Fibroblast of villous mesenchyme (primary cell): ENCODE measurements at regions not wholly inside any gene's neighbourhood (a gene's known extent, or its start where the extent isn't known, plus 50 kb on each side); places are given as distances from the start of the nearest gene placed in this dataset.

Source experiments
- DNase-seq: peaks from one replicate; pipeline ENCODE4 v3.0.0-alpha.2; 2010; ENCODE audit warnings: low read depth
- H3K4me3 ChIP-seq: 2 replicates; pipeline ENCODE4 v1.5.1; 2011; ENCODE audit warnings: low read depth, mild to moderate bottlenecking, low read length
- CTCF ChIP-seq: IDR thresholded peaks from 2 replicates; pipeline ENCODE4 v1.5.1; 2012; ENCODE audit warnings: low read depth, mild to moderate bottlenecking, low read length; ENCODE audit not compliant: insufficient read depth

GRCh38 chr5:165624166-165624946 is 2118.9 kb downstream of the MAT2B start:
- DNase-seq = no peak
- H3K4me3 ChIP-seq = no peak overlapping the region
- TF ChIP-seq CTCF = no peak

- no peak overlapping the region for H3K4me3 ChIP-seq
- no peak for DNase-seq
- no peak for TF ChIP-seq CTCF
These were observed 2120.7 kb downstream of the MAT2B start for GRCh38 chr5:165626161-165626560.

- no peak for TF ChIP-seq CTCF
- no peak overlapping the region for H3K4me3 ChIP-seq
- DNase-seq = peak; percentile 82
These were observed 2122.2 kb downstream of the MAT2B start for GRCh38 chr5:165627548-165628170.

- no peak overlapping the region for H3K4me3 ChIP-seq
- DNase-seq = peak; percentile 61
- peak; percentile 78 for TF ChIP-seq CTCF
These were observed 2124.9 kb downstream of the MAT2B start for GRCh38 chr5:165630261-165630778.

- no peak for TF ChIP-seq CTCF
- no peak for DNase-seq
- no peak overlapping the region for H3K4me3 ChIP-seq
These were observed 2125.8 kb downstream of the MAT2B start for GRCh38 chr5:165631235-165631634.

GRCh38 chr5:165642366-165642765 is 2136.9 kb downstream of the MAT2B start:
- H3K4me3 ChIP-seq = no peak overlapping the region
- DNase-seq = no peak
- no peak for TF ChIP-seq CTCF
